SK-N-SH (cell line): ENCODE measurements at regions not wholly inside any gene's neighbourhood (a gene's known extent, or its start where the extent isn't known, plus 50 kb on each side); places are given as distances from the start of the nearest gene placed in this dataset.

Source experiments
- CTCF ChIA-PET: fragments of 300-600, 350-600 bp; formaldehyde crosslinking; extraction: SDS; loops from one replicate; lab custom pipeline; 2021; lab: Yijun Ruan, JAX
- POLR2A ChIA-PET: fragments of 350-600 bp; sonication (Branson Sonifier 250); formaldehyde crosslinking; extraction: SDS; loops from one replicate; lab custom pipeline; 2020; ENCODE audit warnings: antibody characterized with exemption, inconsistent platforms; lab: Yijun Ruan, JAX
- DNase-seq: peaks from one replicate; pipeline ENCODE4 v3.0.0; 2012
- H2AFZ ChIP-seq: fragments of 200-600 bp; sonication (generic); 2 replicates; pipeline ENCODE4 v1.8.1; 2016; ENCODE audit warnings: antibody characterized with exemption, mild to moderate bottlenecking, low read depth
- H3F3A ChIP-seq: fragments of 200-600 bp; sonication (generic); replicated peaks from 2 replicates; pipeline ENCODE3; 2016; ENCODE audit warnings: antibody characterized with exemption, mild to moderate bottlenecking; ENCODE audit not compliant: insufficient read depth
- H3K27ac ChIP-seq, 2 experiments: fragments of 200-500 bp in 1 of 2; fragments of 200-600 bp in 1 of 2; sonication (Bioruptor generic) in 1 of 2; sonication (generic), shearing (Covaris generic) in 1 of 2; 2 replicates each; pipeline versions ENCODE4 v1.5.1 to v1.6.1; 2014 to 2016; ENCODE audit warnings: low read depth in 2 of 2, inconsistent platforms in 1 of 2, low read length in 1 of 2, mild to moderate bottlenecking in 1 of 2, mixed read lengths in 1 of 2
- H3K27me3 ChIP-seq: fragments of 200-600 bp; sonication (generic), shearing (Covaris generic); 2 replicates; pipeline ENCODE4 v1.6.1; 2016; ENCODE audit warnings: mixed run types; ENCODE audit not compliant: insufficient read depth
- H3K36me3 ChIP-seq, 2 experiments: fragments of 200-500 bp in 1 of 2; fragments of 200-600 bp in 1 of 2; sonication (Bioruptor generic) in 1 of 2; sonication (generic) in 1 of 2; replicated peaks in 1 of 2; 2 replicates each; pipeline versions ENCODE3 to v1.5.1; 2014 to 2016; ENCODE audit warnings: low read length in 1 of 2, mild to moderate bottlenecking in 1 of 2; ENCODE audit not compliant: insufficient read depth in 2 of 2, control insufficient read depth in 1 of 2
- H3K4me1 ChIP-seq, 2 experiments: fragments of 200-500 bp in 1 of 2; fragments of 200-600 bp in 1 of 2; sonication (Bioruptor generic) in 1 of 2; sonication (generic), shearing (Covaris generic) in 1 of 2; 2 replicates each; pipeline versions ENCODE4 v1.5.1 to v1.6.1; 2014 to 2016; ENCODE audit warnings: low read depth in 1 of 2, low read length in 1 of 2, mixed run types in 1 of 2; ENCODE audit not compliant: insufficient read depth in 2 of 2, control insufficient read depth in 1 of 2
- H3K4me2 ChIP-seq: fragments of 200-600 bp; sonication (generic), shearing (Covaris generic); 2 replicates; pipeline ENCODE4 v1.6.1; 2017; ENCODE audit warnings: mixed run types
- H3K4me3 ChIP-seq, 2 experiments: fragments of 200-500 bp in 1 of 2; fragments of 200-600 bp in 1 of 2; sonication (Bioruptor generic) in 1 of 2; sonication (generic), shearing (Covaris generic) in 1 of 2; 2 replicates each; pipeline versions ENCODE4 v1.5.1 to v1.8.1; 2014 to 2016; ENCODE audit warnings: low read depth in 2 of 2, inconsistent platforms in 1 of 2, low read length in 1 of 2, mild to moderate bottlenecking in 1 of 2, mixed read lengths in 1 of 2, moderate library complexity in 1 of 2
- H3K79me2 ChIP-seq: fragments of 200-600 bp; sonication (generic); 2 replicates; pipeline ENCODE4 v1.8.1; 2017; ENCODE audit warnings: mild to moderate bottlenecking; ENCODE audit not compliant: insufficient read depth
- H3K9ac ChIP-seq: fragments of 200-600 bp; sonication (generic); 2 replicates; pipeline ENCODE4 v1.6.1; 2017; ENCODE audit warnings: mixed run types
- H3K9me2 ChIP-seq: fragments of 200-600 bp; sonication (generic); 2 replicates; pipeline ENCODE4 v1.6.1; 2017; ENCODE audit warnings: mixed run types
- H3K9me3 ChIP-seq: fragments of 200-600 bp; sonication (generic); 2 replicates; pipeline ENCODE4 v1.6.1; 2017; ENCODE audit warnings: mixed run types, mild to moderate bottlenecking, moderate library complexity
- H4K20me1 ChIP-seq: fragments of 200-600 bp; sonication (generic); 2 replicates; pipeline ENCODE4 v1.6.1; 2017; ENCODE audit warnings: mild to moderate bottlenecking, mixed run types; ENCODE audit not compliant: insufficient read depth
- ELF1 ChIP-seq: IDR thresholded peaks from 2 replicates; pipeline ENCODE4 v1.4.0; 2012
- EZH2phosphoT487 ChIP-seq: fragments of 200-600 bp; sonication (generic); IDR thresholded peaks from 2 replicates; pipeline ENCODE4 v1.6.1; 2017; ENCODE audit warnings: low read depth, mixed run types, mild to moderate bottlenecking, antibody characterized with exemption, moderate library complexity, borderline replicate concordance
- FOSL2 ChIP-seq: IDR thresholded peaks from 2 replicates; pipeline ENCODE4 v1.4.0; 2012; ENCODE audit warnings: low read depth, mild to moderate bottlenecking, moderate library complexity, borderline replicate concordance
- FOXM1 ChIP-seq: IDR thresholded peaks from 2 replicates; pipeline ENCODE4 v1.4.0; 2012; ENCODE audit warnings: low read depth, mild to moderate bottlenecking
- GATA2 ChIP-seq: sonication (generic); formaldehyde crosslinking; IDR thresholded peaks from 2 replicates; pipeline ENCODE4 v1.5.0; 2020; ENCODE audit warnings: mild to moderate bottlenecking, missing genetic modification reagents
- IRF3 ChIP-seq: fragments of 150-350 bp; IDR thresholded peaks from 2 replicates; pipeline ENCODE4 v1.6.1; 2016; ENCODE audit warnings: mild to moderate bottlenecking, low read depth, low read length
- MEF2A ChIP-seq: IDR thresholded peaks from 2 replicates; pipeline ENCODE4 v1.4.0; 2012; ENCODE audit warnings: low read depth, borderline replicate concordance
- MXI1 ChIP-seq: IDR thresholded peaks from 2 replicates; pipeline ENCODE4 v1.6.1; 2012; ENCODE audit warnings: mild to moderate bottlenecking, low read depth, low read length, improper control_type of control experiment
- NFIC ChIP-seq: IDR thresholded peaks from 2 replicates; pipeline ENCODE4 v1.4.0; 2012; ENCODE audit warnings: borderline replicate concordance
- PBX3 ChIP-seq: IDR thresholded peaks from 2 replicates; pipeline ENCODE4; 2012
- POLR2AphosphoS5 ChIP-seq: IDR thresholded peaks from 2 replicates; pipeline ENCODE4 v1.6.1; 2012; ENCODE audit warnings: low read depth, low read length
- RFX5 ChIP-seq: IDR thresholded peaks from 2 replicates; pipeline ENCODE4 v1.6.1; 2012; ENCODE audit warnings: mild to moderate bottlenecking, improper control_type of control experiment, low read length
- RXRA ChIP-seq: IDR thresholded peaks from 2 replicates; pipeline ENCODE4 v1.4.0; 2012; ENCODE audit warnings: low read depth, mild to moderate bottlenecking, borderline replicate concordance
- SMC3 ChIP-seq: IDR thresholded peaks from 2 replicates; pipeline ENCODE4 v1.6.1; 2012; ENCODE audit warnings: low read depth, low read length, improper control_type of control experiment
- TAF1 ChIP-seq: IDR thresholded peaks from 2 replicates; pipeline ENCODE4 v1.6.1; 2012; ENCODE audit warnings: low read depth, mild to moderate bottlenecking, low read length, moderate library complexity, borderline replicate concordance
- TCF12 ChIP-seq: IDR thresholded peaks from 2 replicates; pipeline ENCODE4 v1.4.0; 2012
- YY1 ChIP-seq: IDR thresholded peaks from 2 replicates; pipeline ENCODE4 v1.4.0; 2012; ENCODE audit warnings: low read depth, mild to moderate bottlenecking
- WGBS: methylation state at CpG from one replicate; pipeline ENCODE4 v1.1.6; 2017; ENCODE audit warnings: low lambda C conversion rate; 5-methylcytosine and 5-hydroxymethylcytosine counted together
- TF ChIP-seq, protein P1 (sequence below): IDR thresholded peaks from 2 replicates; pipeline ENCODE4 v1.4.0; 2012; ENCODE audit warnings: low read depth, borderline replicate concordance
- TF ChIP-seq, protein P2 (sequence below): IDR thresholded peaks from 2 replicates; pipeline ENCODE4 v1.4.0; 2012; ENCODE audit warnings: low read depth
- TF ChIP-seq, protein P3 (sequence below): IDR thresholded peaks from 2 replicates; pipeline ENCODE4 v1.4.0; 2012; ENCODE audit warnings: low read depth, borderline replicate concordance

GRCh38 chr11:42823546-42823945 lies 488.2 kb upstream of the API5 start:
- no peak overlapping the region for H2AFZ ChIP-seq
- POLR2A ChIA-PET: no interaction called here
- TF ChIP-seq YY1: no peak
- TF ChIP-seq, protein P1, sequence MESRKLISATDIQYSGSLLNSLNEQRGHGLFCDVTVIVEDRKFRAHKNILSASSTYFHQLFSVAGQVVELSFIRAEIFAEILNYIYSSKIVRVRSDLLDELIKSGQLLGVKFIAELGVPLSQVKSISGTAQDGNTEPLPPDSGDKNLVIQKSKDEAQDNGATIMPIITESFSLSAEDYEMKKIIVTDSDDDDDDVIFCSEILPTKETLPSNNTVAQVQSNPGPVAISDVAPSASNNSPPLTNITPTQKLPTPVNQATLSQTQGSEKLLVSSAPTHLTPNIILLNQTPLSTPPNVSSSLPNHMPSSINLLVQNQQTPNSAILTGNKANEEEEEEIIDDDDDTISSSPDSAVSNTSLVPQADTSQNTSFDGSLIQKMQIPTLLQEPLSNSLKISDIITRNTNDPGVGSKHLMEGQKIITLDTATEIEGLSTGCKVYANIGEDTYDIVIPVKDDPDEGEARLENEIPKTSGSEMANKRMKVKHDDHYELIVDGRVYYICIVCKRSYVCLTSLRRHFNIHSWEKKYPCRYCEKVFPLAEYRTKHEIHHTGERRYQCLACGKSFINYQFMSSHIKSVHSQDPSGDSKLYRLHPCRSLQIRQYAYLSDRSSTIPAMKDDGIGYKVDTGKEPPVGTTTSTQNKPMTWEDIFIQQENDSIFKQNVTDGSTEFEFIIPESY: no peak
- TF ChIP-seq MXI1: no peak
- TF ChIP-seq FOSL2: no peak
- no peak for TF ChIP-seq PBX3
- no peak for TF ChIP-seq NFIC
- no peak for TF ChIP-seq GATA2 (CRISPR knock-in tag)
- TF ChIP-seq TAF1: no peak
- TF ChIP-seq ELF1: no peak
- TF ChIP-seq, protein P2, sequence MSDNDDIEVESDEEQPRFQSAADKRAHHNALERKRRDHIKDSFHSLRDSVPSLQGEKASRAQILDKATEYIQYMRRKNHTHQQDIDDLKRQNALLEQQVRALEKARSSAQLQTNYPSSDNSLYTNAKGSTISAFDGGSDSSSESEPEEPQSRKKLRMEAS: no peak
- no peak for TF ChIP-seq EZH2phosphoT487
- no peak for TF ChIP-seq RXRA
- no peak for TF ChIP-seq RFX5
- TF ChIP-seq MEF2A: no peak
- TF ChIP-seq POLR2AphosphoS5: no peak
- no peak for TF ChIP-seq FOXM1
- TF ChIP-seq, protein P3, sequence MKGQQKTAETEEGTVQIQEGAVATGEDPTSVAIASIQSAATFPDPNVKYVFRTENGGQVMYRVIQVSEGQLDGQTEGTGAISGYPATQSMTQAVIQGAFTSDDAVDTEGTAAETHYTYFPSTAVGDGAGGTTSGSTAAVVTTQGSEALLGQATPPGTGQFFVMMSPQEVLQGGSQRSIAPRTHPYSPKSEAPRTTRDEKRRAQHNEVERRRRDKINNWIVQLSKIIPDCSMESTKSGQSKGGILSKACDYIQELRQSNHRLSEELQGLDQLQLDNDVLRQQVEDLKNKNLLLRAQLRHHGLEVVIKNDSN: no peak
- no peak for TF ChIP-seq IRF3
- TF ChIP-seq SMC3: no peak
- TF ChIP-seq TCF12: no peak
- DNase-seq: no peak
- 36% methylated on average over 1 of the region's 1 CpG for WGBS
- no peaks in the 10 kb centered on the region for H4K20me1 ChIP-seq
- no peak overlapping the region for H3K27ac ChIP-seq
- no peaks in the 10 kb centered on the region for H3F3A ChIP-seq
- CTCF ChIA-PET: interaction anchor here (0.8 kb wide), 1 partner anchor 8 kb away, joined by 3 read pairs; no protein-coding TSS in a partner anchor
- no peaks in the 10 kb centered on the region for H3K9me3 ChIP-seq
- H3K36me3 ChIP-seq: no peaks in the 10 kb centered on the region
- no peaks in the 10 kb centered on the region for H3K27me3 ChIP-seq
- no peaks in the 10 kb centered on the region for H3K79me2 ChIP-seq
- H3K9me2 ChIP-seq: no peaks in the 10 kb centered on the region
- H3K4me2 ChIP-seq: no peak overlapping the region
- peaks cover 0 to 5% of the 10 kb centered on the region in 2 experiments; a peak in 2 of 4 replicates for H3K4me1 ChIP-seq
- no peak overlapping the region for H3K4me3 ChIP-seq
- H3K9ac ChIP-seq: no peak overlapping the region
